ENCODE measurements at regions not wholly inside any gene's neighbourhood (a gene's known extent, or its start where the extent isn't known, plus 50 kb on each side); places are given as distances from the start of the nearest gene placed in this dataset.
"Not testable (repeated sequence)": the region's sequence is repeated elsewhere in the genome, so short reads cannot be mapped to it uniquely, and the experiment has no call there.

GRCh38 chr6:8175046-8175777 is 72.9 kb upstream of the EEF1E1 start:
- DNase-seq: no peak

GRCh38 chr6:8174571-8174970 is 72.2 kb upstream of the EEF1E1 start:
- no peak for DNase-seq

- DNase-seq: no peak
Observed at GRCh38 chr6:8172530-8172929, 70.2 kb upstream of the EEF1E1 start.

- no peak for DNase-seq
Observed at GRCh38 chr6:8170754-8171153, 68.4 kb upstream of the EEF1E1 start.

- DNase-seq: no peak
Observed at GRCh38 chr6:8170245-8170644, 67.9 kb upstream of the EEF1E1 start.

GRCh38 chr6:8166156-8166555 is 63.8 kb upstream of the EEF1E1 start:
- no peak for DNase-seq

GRCh38 chr6:8165008-8165407 is 62.7 kb upstream of the EEF1E1 start:
- not testable (repeated sequence) for DNase-seq

- not testable (repeated sequence) for DNase-seq
Observed at GRCh38 chr6:8164281-8164680, 61.9 kb upstream of the EEF1E1 start.

- no peak for DNase-seq
Observed at GRCh38 chr6:8159966-8160365, 57.6 kb upstream of the EEF1E1 start.

- no peak for DNase-seq
Observed at GRCh38 chr6:8157839-8158238, 55.5 kb upstream of the EEF1E1 start.

- DNase-seq: no peak
Observed at GRCh38 chr6:8155259-8156012, 53.1 kb upstream of the EEF1E1 start.
